KMS-11 (cell line): ENCODE measurements at regions not wholly inside any gene's neighbourhood (a gene's known extent, or its start where the extent isn't known, plus 50 kb on each side); places are given as distances from the start of the nearest gene placed in this dataset.

Experiments used
- H2AFZ ChIP-seq: fragments of 200-600 bp; sonication (generic); 2 replicates; pipeline ENCODE4 v1.6.1; 2016; ENCODE audit warnings: antibody characterized with exemption, mixed run types, low read depth
- H3K27ac ChIP-seq: fragments of 200-600 bp; sonication (generic); 2 replicates; pipeline ENCODE4 v1.6.1; 2016; ENCODE audit warnings: mild to moderate bottlenecking, mixed run types
- H3K27me3 ChIP-seq: fragments of 200-600 bp; sonication (generic); 2 replicates; pipeline ENCODE4 v1.6.1; 2017; ENCODE audit warnings: mild to moderate bottlenecking, low read depth, mixed run types, moderate library complexity; ENCODE audit not compliant: insufficient read depth
- H3K36me3 ChIP-seq: fragments of 200-600 bp; sonication (generic); 2 replicates; pipeline ENCODE4 v1.6.1; 2017; ENCODE audit warnings: mild to moderate bottlenecking, mixed run types; ENCODE audit not compliant: insufficient read depth
- H3K4me1 ChIP-seq: fragments of 200-600 bp; sonication (generic); 2 replicates; pipeline ENCODE4 v1.6.1; 2016; ENCODE audit warnings: mild to moderate bottlenecking, low read depth, mixed run types; ENCODE audit not compliant: poor library complexity, severe bottlenecking
- H3K4me2 ChIP-seq: fragments of 200-600 bp; sonication (generic); 2 replicates; pipeline ENCODE4 v1.7.0; 2016; ENCODE audit warnings: mild to moderate bottlenecking, mixed run types
- H3K4me3 ChIP-seq: fragments of 200-600 bp; sonication (generic); IDR thresholded peaks from 2 replicates; pipeline ENCODE4 v1.6.1; 2017; ENCODE audit warnings: low read depth, low read length, mixed read lengths; ENCODE audit not compliant: insufficient read depth
- H3K79me2 ChIP-seq: fragments of 200-600 bp; sonication (generic); 2 replicates; pipeline ENCODE4 v1.6.1; 2016; ENCODE audit warnings: low read depth, mixed run types; ENCODE audit not compliant: insufficient read depth
- H3K9ac ChIP-seq: fragments of 200-600 bp; sonication (generic); 2 replicates; pipeline ENCODE4 v1.6.1; 2016; ENCODE audit warnings: mild to moderate bottlenecking, mixed run types
- H4K20me1 ChIP-seq: fragments of 200-600 bp; sonication (generic); 2 replicates; pipeline ENCODE4 v1.6.1; 2016; ENCODE audit warnings: mild to moderate bottlenecking, mixed run types; ENCODE audit not compliant: insufficient read depth
- CTCF ChIP-seq: fragments of 200-600 bp; sonication (generic); conservative IDR thresholded peaks from 2 replicates; pipeline ENCODE4 v1.6.1; 2017; ENCODE audit warnings: low read depth, mild to moderate bottlenecking, antibody characterized with exemption, low read length, moderate library complexity, mixed read lengths

- H3K4me3 ChIP-seq, result no peak overlapping the region
- no peaks in the 10 kb centered on the region for H4K20me1 ChIP-seq
- no peak overlapping the region for H3K4me2 ChIP-seq
- H3K79me2 ChIP-seq, result no peaks in the 10 kb centered on the region
- H3K4me1 ChIP-seq, result no peaks in the 10 kb centered on the region
- H2AFZ ChIP-seq, result no peak overlapping the region
- TF ChIP-seq CTCF, result no peak
- H3K27me3 ChIP-seq, result no peaks in the 10 kb centered on the region
- H3K9ac ChIP-seq, result no peak overlapping the region
- H3K36me3 ChIP-seq, result no peaks in the 10 kb centered on the region
- no peak overlapping the region for H3K27ac ChIP-seq
These were observed 248.7 kb downstream of the CD83 start for GRCh38 chr6:14366315-14366714.

GRCh38 chr6:14366872-14367271 lies 249.3 kb downstream of the CD83 start:
- Histone ChIP-seq H3K4me1 (no peaks in the 10 kb centered on the region), H2AFZ (no peak overlapping the region), H3K79me2 (no peaks in the 10 kb centered on the region), H3K27ac (no peak overlapping the region), H4K20me1 (no peaks in the 10 kb centered on the region), H3K4me2 (no peak overlapping the region), H3K4me3 (no peak overlapping the region), H3K27me3 (no peaks in the 10 kb centered on the region), H3K9ac (no peak overlapping the region), H3K36me3 (no peaks in the 10 kb centered on the region)
- no peak for TF ChIP-seq CTCF

DNA sequence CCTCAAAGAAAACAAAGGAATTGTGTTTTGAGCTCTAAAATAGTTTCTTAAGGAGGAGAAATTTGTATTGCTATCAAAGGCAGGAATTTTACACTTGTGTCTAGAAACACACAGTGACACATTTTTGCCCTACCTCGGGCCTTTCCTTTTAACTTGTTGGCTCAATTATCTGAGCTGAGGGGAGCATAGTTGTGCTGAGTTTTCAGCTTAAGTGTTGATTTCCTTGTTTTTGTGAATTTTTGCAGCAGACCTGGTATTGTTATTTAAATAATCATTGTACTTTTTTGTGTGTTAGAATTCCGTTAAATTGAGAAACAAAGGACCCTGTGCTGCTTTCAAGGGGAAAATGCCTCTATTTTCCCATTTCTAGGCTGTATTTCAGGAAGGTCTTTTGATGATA lies 249.7 kb downstream of the CD83 start:
- Histone ChIP-seq H3K79me2 (no peaks in the 10 kb centered on the region), H3K27me3 (no peaks in the 10 kb centered on the region), H3K27ac (no peak overlapping the region), H3K4me2 (no peak overlapping the region), H3K4me3 (no peak overlapping the region), H3K9ac (no peak overlapping the region), H2AFZ (no peak overlapping the region), H4K20me1 (no peaks in the 10 kb centered on the region), H3K36me3 (no peaks in the 10 kb centered on the region), H3K4me1 (no peaks in the 10 kb centered on the region)
- no peak for TF ChIP-seq CTCF

DNA sequence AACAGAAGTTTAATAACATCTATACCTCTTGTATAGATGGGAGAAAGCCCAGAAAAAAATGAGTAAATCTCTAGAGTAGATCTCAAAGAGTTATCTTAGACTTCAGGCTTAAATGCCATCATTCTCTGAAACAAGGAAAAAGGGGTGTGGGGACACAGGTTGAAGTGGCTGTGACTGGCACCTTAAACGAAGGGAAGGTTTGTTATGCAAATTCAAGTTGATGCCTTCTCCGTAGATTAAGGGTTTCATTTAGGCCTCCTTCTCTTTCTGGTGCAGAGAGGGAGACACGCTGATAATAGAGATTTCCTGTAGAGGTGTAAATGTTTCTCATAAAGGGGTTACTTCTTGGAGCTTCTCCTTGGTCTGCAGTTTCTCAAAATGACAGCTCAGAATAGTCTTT lies 252.1 kb downstream of the CD83 start:
- H3K27me3 ChIP-seq, result no peaks in the 10 kb centered on the region
- no peaks in the 10 kb centered on the region for H3K79me2 ChIP-seq
- no peaks in the 10 kb centered on the region for H3K4me1 ChIP-seq
- no peak overlapping the region for H2AFZ ChIP-seq
- no peak overlapping the region for H3K4me3 ChIP-seq
- H3K9ac ChIP-seq, result no peak overlapping the region
- H4K20me1 ChIP-seq, result no peaks in the 10 kb centered on the region
- no peaks in the 10 kb centered on the region for H3K36me3 ChIP-seq
- H3K4me2 ChIP-seq, result no peak overlapping the region
- no peak for TF ChIP-seq CTCF
- no peak overlapping the region for H3K27ac ChIP-seq

GRCh38 chr6:14371530-14371929 lies 254.0 kb downstream of the CD83 start:
- H3K27ac ChIP-seq, result no peak overlapping the region
- H3K4me2 ChIP-seq, result no peak overlapping the region
- no peak overlapping the region for H2AFZ ChIP-seq

More at GRCh38 chr6:14371530-14371929, 254.0 kb downstream of the CD83 start:
- no peak for TF ChIP-seq CTCF
- no peak overlapping the region for H3K4me3 ChIP-seq
- H4K20me1 ChIP-seq, result no peaks in the 10 kb centered on the region
- no peaks in the 10 kb centered on the region for H3K79me2 ChIP-seq
- H3K27me3 ChIP-seq, result no peaks in the 10 kb centered on the region
- H3K4me1 ChIP-seq, result no peaks in the 10 kb centered on the region
- no peaks in the 10 kb centered on the region for H3K36me3 ChIP-seq
- H3K9ac ChIP-seq, result no peak overlapping the region
